HG03520 (cell line): ENCODE measurements at regions not wholly inside any gene's neighbourhood (a gene's known extent, or its start where the extent isn't known, plus 50 kb on each side); places are given as distances from the start of the nearest gene placed in this dataset.

ENCODE experiments used
- ATAC-seq: cut with Tn5 transposase; IDR thresholded peaks from one replicate; pipeline ENCODE4 v1.9.1; 2021; ENCODE audit warnings: mild to moderate bottlenecking, moderate library complexity; ENCODE audit not compliant: unreplicated experiment

DNA sequence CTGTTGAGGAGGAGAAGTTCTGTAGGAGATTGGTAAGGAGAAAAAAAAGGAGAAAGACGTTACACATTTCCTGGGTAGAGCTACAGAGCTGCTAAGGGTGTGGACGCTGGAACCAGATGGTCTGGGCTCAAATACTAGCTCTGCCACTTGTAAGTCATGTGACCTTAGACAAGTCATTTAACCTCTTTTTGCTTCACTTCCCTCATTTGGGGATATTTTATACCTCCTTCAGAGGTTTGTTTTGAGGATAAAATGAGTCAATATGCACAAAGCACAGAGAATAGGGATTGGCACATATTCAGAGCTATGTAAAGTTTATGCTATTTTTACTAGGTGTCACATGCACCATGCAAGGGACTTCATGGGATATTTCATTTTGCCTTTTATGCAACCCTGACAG lies 708.8 kb downstream of the DHX35 start:
- no peak for ATAC-seq

DNA sequence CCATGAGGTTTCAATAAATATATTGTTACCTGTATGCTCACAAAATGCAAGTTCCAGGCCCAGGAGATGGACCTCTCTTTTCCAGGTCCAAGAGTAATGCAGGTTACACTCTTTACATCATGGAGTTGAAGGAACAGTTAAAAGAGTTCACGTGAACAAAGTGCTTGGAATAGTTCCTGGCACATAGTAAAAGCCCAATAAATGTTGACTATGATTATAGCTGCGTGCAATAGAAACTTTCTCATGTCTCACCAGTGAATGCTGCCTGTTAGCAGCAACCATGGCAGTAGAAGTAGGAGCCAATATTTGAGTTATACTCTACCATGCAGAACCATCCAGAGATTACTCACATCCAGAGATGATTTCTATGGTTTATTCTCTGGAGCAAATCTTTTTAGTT lies 707.5 kb downstream of the DHX35 start:
- no peak for ATAC-seq

DNA sequence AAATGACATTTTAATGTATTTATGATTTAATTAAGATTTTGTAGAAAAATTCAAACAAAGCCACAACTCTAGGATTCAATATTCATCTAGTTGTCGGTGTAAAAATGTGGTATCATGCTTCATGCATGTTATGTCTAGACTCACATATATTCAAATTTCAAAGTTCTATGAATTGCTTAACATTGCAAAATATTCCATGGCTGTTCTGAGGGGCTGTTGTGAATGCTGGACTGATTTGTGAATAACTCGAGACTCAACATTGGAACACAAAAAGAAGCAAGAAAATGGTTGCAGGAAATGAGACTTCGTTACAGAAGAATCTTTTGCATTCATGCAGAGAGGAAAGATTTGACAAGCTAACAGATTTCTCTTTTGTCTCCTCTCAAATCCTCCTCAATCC lies 705.9 kb downstream of the DHX35 start:
- ATAC-seq = no peak

DNA sequence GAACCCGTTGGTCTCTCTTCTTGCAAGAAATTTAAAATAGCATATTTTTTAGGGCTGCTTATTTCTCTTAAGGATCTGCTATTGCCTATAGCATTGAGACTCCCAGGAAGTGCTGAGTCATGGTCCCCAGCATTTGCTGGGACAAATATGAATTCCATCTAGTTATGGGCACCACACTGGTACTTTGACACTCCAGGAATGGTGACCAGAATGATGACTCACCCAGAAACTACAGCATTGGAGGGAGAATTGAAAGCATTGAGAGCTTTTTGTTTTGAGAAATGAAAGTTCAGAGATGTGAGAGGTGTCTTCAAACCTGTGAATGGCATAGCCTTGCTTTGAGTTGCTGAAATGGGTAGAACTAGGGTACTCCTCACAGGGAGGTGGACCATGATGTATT lies 699.7 kb downstream of the DHX35 start:
- no peak for ATAC-seq

DNA sequence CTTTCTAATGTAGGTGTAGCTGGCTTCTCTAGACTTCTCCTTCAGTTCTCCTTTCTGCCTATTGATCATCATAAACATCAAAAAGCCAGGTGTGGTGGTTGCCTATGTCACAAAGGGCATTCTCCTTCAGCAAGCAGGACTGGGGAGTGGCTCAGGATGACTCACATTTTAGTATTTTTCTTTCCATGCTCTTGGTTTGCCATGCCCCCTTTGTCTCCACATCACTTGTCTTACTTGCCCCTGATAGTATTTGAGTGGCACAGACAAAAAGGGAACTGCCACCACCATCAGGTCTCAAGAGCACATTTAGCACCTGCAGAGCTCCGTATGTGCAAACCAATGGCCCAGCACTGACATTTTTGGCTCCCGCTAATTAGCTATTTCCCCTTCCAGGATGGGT lies 698.8 kb downstream of the DHX35 start:
- no peak for ATAC-seq

DNA sequence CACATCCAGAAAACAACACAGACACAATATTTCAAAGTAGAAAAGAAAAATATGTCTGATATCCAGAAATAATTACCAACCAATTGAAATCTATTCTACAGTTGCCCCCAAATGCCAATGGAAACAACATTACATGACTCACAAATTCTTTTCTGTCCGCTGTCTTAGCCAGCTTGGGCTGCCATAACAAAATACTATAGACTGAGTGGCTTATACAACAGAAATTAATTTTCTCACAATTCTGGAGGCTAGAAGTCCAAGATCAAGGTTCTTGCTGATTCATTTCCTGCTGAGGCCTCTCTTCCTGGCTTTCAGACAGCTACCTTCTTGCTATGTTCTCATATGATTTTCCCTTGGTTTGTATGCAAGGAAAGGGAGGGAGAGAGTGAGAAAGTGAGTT lies 698.1 kb downstream of the DHX35 start:
- no peak for ATAC-seq

DNA sequence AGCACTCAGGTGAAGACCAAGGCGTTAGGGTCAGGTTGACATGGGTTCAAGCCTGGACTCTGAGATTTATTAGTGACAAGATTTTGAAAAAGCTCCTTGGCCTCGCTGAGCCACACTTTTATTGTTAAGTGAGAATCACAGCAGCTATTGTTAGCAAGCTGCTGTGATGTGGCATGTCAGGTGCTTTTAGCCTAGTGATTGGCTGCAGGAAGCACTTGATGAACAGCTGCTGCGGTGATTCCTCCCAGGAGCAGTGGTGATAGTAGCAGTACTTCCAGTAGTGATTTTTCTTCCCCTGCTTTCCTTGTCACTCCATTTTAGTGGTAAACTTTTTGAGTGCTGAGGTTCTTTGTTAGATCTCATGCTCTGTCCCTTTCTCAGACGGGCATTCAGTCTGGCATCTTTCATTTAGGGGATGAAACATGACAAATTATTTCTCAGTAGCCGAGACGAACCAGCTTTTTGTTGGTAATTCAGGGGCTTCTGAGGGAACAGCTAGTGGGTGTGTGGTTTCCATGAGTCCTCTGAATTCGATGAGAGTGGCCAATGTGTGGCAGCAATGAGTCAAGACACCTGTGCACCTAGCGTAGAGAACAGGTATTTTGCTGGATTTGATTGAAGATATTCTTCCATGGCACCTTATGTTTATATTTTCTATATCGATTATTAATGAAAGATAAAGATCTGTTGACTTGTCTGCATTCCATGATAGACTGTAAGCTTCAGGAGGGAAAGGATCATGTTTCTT lies 696.7 kb downstream of the DHX35 start:
- ATAC-seq = no peak

DNA sequence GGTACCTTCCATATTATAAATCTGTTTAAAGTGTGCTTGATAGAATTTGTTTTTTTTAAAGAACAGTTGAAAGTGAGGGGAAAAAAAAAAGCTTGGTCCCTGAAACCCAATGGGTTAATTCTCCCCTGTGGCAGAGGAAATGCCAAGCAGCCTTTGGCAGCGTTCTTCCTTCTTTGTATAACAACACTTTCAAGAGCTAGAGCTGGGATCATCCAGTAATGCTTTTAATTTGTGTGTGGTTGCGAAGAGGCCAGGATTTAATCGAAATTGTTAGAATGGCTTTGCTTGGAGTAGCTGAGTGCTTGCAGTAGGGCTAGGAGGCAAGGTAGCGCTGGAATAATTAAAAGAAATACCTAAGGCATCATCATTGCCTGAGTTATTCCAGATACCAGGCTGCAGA lies 692.0 kb downstream of the DHX35 start:
- ATAC-seq = no peak

DNA sequence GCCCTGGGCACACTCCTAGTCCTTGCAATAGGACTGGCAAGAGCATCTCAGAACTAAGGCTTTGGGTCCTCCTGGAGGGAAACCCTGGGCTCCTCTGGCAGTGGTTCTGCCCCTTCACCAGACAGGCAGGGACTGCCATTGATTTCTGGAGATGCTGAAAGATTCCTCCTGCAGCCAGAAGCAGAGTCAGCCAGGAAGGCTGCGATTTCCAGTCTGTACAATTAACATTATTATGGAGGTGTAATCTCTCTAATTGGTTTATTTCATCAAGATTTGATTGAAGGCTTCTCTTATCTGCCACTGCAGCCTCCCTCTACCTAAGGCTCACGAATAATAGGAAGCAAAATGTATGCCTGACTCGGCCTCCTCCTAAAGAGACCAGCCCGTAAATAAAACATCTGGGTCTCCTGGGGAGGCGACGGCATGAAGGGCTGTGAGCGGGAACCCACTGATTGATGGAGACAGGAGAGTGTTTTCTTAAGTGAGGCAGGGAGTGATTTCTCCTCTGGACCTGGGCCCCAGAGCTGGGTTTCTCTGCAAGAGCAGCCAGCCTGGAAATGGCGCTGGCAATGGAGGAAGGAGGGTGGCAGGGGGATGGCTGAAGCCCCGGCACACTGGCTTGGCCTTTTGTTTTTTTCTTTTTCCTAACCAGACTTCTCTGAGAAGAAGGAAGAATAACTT lies 689.6 kb downstream of the DHX35 start:
- ATAC-seq = no peak

DNA sequence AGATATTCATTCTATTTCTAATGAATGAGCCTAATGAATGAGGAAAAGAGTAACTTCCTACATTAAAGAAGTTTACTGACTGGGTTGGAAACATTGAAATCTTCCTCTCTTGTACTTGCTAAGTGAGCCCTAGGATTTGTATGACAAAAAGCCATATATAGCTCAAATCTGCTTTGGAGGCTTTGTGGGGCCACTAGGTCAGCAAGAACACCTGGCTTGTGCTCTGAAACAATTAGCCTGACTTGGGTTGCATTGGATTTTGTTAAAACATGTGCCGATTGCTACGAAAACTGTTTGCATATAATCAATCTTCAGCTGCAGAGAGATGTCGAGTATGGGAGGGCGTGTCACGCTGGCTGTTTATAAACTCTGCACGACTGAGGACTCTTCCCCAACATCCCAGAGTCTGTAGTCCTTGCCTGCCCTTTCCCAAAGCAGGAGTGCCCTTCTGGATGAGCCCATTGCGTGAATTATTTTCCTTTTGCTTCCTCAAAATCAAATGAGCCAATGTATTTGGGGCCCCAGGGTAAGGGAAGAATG lies 684.8 kb downstream of the DHX35 start:
- no peak for ATAC-seq

DNA sequence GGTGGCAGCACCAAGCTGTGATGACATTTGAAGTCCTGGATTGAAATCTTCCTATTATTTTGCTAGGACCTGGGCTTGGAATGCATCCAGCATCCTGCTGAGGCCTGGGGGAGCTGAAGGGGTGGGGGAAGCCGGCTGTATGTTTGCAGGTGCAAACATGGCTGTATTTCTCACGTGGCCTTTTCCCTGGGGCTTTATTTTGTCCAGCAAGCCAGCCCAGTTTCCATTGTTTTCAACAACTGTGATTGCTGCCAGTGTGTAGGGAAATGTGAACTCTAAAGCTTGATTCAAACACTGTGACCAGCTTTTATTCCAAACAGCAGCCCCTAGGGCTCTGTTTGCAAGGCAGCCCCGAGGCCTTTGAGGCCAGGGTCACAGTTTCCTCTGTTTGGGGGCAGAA lies 683.0 kb downstream of the DHX35 start:
- no peak for ATAC-seq

DNA sequence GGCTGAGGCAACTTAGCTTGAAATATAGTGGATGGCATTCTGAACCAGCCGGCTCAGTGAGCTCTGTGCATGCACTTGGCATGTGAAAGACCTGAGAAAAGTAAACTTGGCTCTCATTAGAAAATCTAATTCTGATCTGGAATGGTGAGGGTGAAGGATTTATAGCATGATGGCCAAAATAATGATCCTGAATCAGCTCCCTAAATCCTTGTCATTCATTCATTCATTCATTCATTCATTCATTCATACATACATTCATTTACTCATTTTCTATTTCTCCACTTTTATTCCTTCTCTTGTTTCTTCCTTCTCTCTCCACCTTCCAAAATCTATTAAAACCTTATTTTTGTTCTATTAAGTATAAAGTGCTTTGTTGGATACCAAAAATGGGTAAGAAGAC lies 681.1 kb downstream of the DHX35 start:
- ATAC-seq = no peak

DNA sequence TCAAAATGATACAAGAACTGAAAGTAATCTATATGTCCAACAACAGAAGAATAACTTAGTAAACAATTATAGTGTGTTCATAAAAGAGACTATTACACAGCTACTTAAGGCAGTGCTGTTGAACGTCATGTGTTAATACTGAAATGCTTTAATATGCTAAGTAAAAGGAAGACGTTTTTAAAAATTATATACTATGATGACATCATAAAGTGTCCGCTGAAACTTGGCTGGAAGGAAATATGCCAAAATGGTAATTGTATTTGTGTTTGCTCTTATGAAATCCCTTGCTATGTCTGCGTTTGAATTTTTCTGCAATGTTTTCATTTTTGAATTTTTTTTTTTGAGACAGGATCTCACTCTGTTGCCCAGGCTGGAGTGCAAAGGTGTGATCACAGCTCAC lies 679.3 kb downstream of the DHX35 start:
- no peak for ATAC-seq

DNA sequence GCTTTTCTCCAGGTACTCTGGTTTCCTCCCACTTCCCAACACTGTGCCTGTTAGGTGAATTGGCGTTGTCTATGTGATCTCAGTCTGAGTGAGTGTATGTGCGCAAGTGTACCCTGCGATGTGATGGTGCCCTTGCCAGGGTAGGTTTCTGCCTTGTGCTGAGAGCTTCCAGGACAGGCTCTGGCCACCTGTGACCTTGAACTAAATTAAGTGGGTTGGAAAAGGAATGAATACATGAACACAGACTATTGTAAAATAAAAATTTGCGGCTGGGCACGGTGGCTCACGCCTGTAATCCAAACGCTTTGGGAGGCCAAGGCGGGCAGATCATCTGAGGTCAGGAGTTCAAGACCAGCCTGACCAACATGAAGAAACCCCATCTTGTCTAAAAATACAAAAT lies 678.0 kb downstream of the DHX35 start:
- no peak for ATAC-seq

DNA sequence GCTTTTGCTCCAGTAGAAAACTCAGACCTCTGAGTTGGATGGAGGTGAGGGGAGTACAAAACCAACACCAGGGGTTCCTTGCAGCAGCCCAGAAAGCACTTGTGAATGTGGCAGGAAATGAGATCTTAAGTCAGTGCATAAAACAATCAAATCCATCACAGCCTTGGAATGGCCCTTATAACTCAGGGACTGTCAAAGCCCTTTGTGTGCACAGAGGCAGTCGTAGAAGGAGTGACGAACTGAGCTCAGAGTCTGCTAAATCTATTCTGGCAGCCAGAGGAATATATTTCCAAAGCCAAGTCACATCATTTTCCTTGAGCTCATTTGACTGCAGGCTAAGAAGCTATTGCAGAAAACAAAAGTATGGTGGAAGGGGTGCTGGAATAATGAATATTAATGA lies 676.6 kb downstream of the DHX35 start:
- ATAC-seq = no peak

DNA sequence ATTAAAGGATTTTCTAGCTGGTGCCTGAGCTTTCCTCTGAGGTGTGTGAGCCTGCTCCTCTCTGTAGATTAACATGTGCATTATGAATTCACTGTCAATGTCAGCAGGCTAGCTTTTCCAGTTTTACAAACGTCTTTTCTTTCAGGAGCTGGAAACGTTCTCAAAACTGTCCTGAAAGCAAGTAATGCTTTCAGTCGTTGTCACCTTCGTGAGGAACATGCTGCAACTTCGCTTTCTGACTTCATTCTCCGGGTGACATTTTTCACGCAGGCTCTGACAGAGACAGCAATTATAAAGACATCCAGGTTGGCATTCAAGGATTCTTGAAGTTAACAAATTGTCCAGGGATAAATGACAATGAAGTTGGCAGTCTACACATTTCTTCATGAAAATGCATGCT lies 671.5 kb downstream of the DHX35 start:
- ATAC-seq = no peak

DNA sequence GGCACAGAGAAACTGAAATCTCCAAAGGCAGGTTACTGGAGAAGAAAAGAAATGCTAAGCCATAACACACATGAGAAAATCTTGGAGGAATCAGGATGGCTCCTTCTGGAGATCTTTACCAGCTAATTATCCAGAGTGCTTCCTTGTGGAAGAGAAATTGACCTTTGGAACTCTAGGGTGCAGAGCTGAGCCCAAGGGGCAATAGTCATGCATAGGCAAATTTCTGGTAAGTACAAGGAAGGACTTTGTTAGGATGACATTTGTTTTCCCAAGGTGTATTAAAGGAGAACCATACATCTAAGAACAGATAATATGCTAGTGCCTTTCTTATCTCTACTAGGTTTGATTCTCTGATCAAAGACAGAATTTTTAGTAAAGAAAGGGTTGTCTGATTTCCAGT lies 670.6 kb downstream of the DHX35 start:
- no peak for ATAC-seq

DNA sequence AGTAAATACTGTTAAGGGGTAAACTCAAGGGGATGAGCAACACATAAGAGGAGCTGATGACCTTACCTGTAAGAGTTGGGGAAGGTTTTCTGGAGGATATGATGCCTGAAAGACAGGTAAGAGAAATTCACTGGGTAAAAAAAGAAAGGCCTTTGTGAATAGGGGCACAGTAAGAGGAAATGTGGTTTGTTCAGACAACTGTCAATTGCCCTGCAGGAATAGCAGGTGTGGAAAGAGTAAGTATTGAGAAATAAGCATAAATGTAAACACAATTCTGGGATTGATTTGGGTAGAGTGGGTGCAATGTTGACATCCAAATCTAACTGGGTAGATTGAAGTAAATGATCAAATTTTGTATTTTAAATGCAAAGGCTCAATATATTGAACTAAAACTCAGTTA lies 670.0 kb downstream of the DHX35 start:
- no peak for ATAC-seq

DNA sequence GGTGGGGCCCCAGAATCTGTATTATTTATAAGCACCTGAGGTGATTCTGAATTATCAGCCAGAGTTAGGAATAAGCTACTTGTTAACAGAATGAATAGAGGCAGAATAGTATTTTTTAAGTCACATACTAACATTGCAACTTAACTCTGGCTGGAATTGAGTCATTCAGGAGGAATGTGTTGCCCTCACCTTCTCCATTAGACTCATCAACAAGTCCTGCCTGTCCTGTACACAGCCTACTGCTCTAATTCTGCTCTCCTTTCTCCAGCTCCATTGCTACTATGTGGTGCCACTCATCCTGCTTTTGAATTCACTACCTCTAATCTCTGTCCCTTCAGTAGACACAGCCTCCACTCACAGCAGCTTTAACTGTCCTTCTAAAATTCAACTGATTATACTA lies 669.4 kb downstream of the DHX35 start:
- no peak for ATAC-seq

DNA sequence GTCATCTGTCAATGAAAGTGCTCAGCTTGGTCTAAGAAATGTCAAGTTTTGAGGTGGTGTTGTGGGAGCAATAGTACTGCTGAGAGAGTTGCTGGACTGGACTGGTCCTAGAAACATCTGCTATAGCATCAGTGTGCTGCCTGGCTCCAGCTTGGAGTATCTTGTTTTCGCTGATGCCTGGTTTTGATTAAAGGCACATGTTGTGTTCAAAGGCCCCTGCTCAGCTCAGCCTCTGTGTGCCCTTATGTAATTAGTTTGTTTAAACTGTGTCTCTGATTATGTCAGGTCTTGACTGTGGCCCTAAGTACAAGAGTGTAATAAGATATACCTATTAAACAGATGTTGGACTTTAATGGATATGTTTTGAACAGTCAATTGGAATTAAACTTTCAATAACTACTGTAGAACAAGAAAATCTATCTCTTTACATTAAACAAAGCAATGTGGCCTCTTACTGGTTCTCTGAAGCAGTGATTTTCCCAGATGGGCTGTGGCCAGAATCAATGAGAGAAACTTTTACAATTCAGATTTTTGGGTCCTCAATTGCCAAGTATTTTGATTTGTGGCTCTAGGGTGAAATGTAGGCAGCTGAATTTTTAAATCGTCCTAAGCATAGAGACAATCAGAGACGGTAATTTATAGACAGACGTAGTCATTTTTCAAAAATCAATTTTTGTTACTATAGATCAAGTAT lies 668.2 kb downstream of the DHX35 start:
- ATAC-seq = no peak

DNA sequence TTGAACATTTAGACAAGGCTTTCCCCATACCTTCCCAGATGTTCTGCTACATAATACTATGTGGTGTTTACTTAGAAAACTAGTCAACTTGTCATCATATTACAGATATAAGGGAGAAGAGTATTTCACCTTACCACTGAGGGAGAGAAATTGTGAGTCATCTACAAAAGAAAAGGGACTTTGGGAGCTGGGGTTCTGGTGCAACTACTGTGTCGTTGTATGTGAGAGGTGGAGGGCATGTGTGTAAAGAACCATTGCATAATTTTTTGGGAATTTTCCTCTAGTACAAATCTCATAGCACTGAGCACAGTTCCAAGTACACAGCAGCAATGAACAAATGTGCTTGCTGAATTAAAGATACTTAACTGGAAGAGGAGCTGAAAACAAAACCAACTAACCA lies 665.6 kb downstream of the DHX35 start:
- no peak for ATAC-seq

DNA sequence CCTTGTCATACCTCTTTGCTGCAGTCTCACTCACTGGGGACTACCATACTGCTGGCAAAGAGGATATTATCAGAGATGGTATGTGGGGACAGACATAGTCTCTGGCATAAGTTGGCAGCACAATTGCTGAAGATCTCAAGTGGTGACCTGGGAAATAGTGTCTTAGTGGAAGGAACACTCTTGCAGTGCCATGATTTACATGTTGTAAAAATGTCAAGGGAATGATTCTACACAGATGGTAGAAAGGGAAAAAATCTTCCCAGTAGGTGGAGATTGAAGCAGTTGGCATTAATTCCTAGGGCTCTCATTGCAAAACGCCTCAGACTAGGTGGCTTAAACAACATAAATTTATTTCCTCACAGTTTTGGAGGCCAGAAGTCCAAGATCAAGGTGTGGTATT lies 662.2 kb downstream of the DHX35 start:
- ATAC-seq = no peak
